OCI-LY1 (cell line): ENCODE measurements at regions not wholly inside any gene's neighbourhood (a gene's known extent, or its start where the extent isn't known, plus 50 kb on each side); places are given as distances from the start of the nearest gene placed in this dataset.

Source experiments
- CTCF ChIP-seq: fragments of 200-600 bp; sonication (generic), shearing (Covaris generic); IDR thresholded peaks from 2 replicates; pipeline ENCODE4 v1.5.1; 2017; ENCODE audit warnings: mild to moderate bottlenecking, antibody characterized with exemption, low read length, moderate library complexity, mixed read lengths
- EZH2 ChIP-seq: fragments of 200-600 bp; sonication (generic), shearing (Covaris generic); IDR thresholded peaks from 2 replicates; pipeline ENCODE4 v1.8.0; 2017; ENCODE audit warnings: borderline replicate concordance, mixed run types, mild to moderate bottlenecking, antibody characterized with exemption, low read length, moderate library complexity, mixed read lengths

DNA sequence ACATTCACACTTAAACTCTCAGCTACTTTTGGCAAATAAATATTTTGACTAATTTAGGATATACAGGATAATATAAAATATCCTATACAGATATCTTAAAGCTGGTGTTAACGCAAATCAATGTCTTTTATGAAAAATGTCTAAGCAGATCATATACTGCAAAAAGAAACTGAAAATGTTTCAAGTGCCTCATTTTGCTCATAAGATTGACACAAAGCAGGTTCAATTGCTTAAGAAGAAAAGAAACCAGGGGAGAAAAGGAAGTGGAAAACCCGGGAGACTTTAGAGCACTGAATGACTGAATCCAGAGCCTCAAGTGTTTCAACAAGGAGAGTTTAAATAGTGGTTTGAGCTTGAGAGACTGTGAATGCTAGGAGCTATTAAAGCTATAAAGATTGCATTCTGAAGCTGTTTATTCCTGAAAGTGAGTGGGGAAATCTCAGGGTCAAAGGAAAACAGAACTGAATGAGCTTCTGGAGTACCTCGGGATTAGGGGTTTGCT lies 1943.0 kb downstream of the MRPL39 start:
- TF ChIP-seq CTCF, result no peak
- TF ChIP-seq EZH2, result no peak
